HCT116 (cell line): ENCODE measurements at regions not wholly inside any gene's neighbourhood (a gene's known extent, or its start where the extent isn't known, plus 50 kb on each side); places are given as distances from the start of the nearest gene placed in this dataset.

Source experiments
- ATAC-seq: fragments of 200-7000 bp; cut with Tn5 transposase; 2 replicates; pipeline ENCODE4 v1.9.1; 2020; ENCODE audit warnings: mild to moderate bottlenecking, moderate library complexity
- BruUV-seq: library from RNA; stranded (reverse); fragments of 400-500 nt; replicated peaks from 2 replicates; lab custom pipeline; 2021; lab: Mats Ljungman, UMichigan
- CTCF ChIA-PET: fragments of 300-600 bp; sonication (Branson Sonifier 250); formaldehyde crosslinking; loops from one replicate; lab custom pipeline; 2021; ENCODE audit warnings: antibody characterized with exemption; lab: Charles Lee
- POLR2A ChIA-PET: fragments of 300-600, 350-600 bp; sonication (Branson Sonifier 250); formaldehyde crosslinking; loops from one replicate; lab custom pipeline; 2021; ENCODE audit warnings: antibody characterized with exemption; lab: Charles Lee
- RAD21 ChIA-PET, 2 experiments: fragments of 300-600 bp; sonication (Branson Sonifier 250); formaldehyde crosslinking; loops; one replicate each; lab custom pipeline; 2023; ENCODE audit warnings: low total read pairs in 2 of 2; ENCODE audit not compliant: uncharacterized antibody in 2 of 2, unreplicated experiment in 2 of 2, low non-redundant PET in 1 of 2; lab: Charles Lee
- DNase-seq: peaks from one replicate; pipeline ENCODE4 v3.0.0-alpha.2; 2010; ENCODE audit warnings: low read depth, low spot score
- H2AFZ ChIP-seq: fragments of 200-600 bp; shearing (Covaris generic), sonication (generic); 2 replicates; pipeline ENCODE4 v1.6.1; 2017; ENCODE audit warnings: low read depth, mixed run types, mixed read lengths, antibody characterized with exemption, low read length; ENCODE audit not compliant: poor library complexity, severe bottlenecking
- H3K27ac ChIP-seq: 2 replicates; pipeline ENCODE4 v1.5.1; 2012; ENCODE audit warnings: low read depth, low read length
- H3K27me3 ChIP-seq: fragments of 200-600 bp; sonication (generic); 2 replicates; pipeline ENCODE4 v1.6.1; 2016; ENCODE audit warnings: mixed run types, low read length, mixed read lengths; ENCODE audit not compliant: insufficient read depth
- H3K36me3 ChIP-seq, 2 experiments: fragments of 200-500 bp in 1 of 2; fragments of 200-600 bp in 1 of 2; sonication (Bioruptor generic) in 1 of 2; sonication (generic) in 1 of 2; 2 replicates each; pipeline versions ENCODE4 v1.5.1 to v1.6.1; 2014 to 2016; ENCODE audit warnings: low read length in 2 of 2, inconsistent platforms in 1 of 2, mixed read lengths in 1 of 2, mixed run types in 1 of 2; ENCODE audit not compliant: insufficient read depth in 2 of 2, control insufficient read depth in 1 of 2
- H3K4me1 ChIP-seq, 2 experiments: fragments of 200-600 bp in 1 of 2; sonication (generic) in 1 of 2; 2 replicates each; pipeline versions ENCODE4 v1.5.1 to v1.6.1; 2012 to 2017; ENCODE audit warnings: low read length in 2 of 2, inconsistent platforms in 1 of 2, mild to moderate bottlenecking in 1 of 2, mixed read lengths in 1 of 2, mixed run types in 1 of 2, moderate library complexity in 1 of 2; ENCODE audit not compliant: insufficient read depth in 2 of 2, control insufficient read depth in 1 of 2
- H3K4me2 ChIP-seq: fragments of 200-600 bp; sonication (generic); 2 replicates; pipeline ENCODE4 v1.6.1; 2017; ENCODE audit warnings: mixed run types, low read length, mixed read lengths
- H3K4me3 ChIP-seq, 2 experiments: fragments of 200-600 bp in 1 of 2; sonication (generic) in 1 of 2; replicated peaks in 1 of 2; 2 replicates each; pipeline ENCODE4 v1.5.1; 2011 to 2016; ENCODE audit warnings: low read length in 2 of 2, control low read depth in 1 of 2, low read depth in 1 of 2, mild to moderate bottlenecking in 1 of 2, mixed read lengths in 1 of 2, mixed run types in 1 of 2
- H3K79me2 ChIP-seq: fragments of 200-600 bp; sonication (generic); 2 replicates; pipeline ENCODE4 v1.6.1; 2017; ENCODE audit warnings: mild to moderate bottlenecking, mixed run types, low read length, moderate library complexity, mixed read lengths; ENCODE audit not compliant: insufficient read depth
- H3K9ac ChIP-seq: fragments of 200-600 bp; sonication (generic); 2 replicates; pipeline ENCODE4 v1.6.1; 2016; ENCODE audit warnings: low read length, mixed read lengths
- H3K9me2 ChIP-seq: fragments of 200-600 bp; sonication (generic), shearing (Covaris generic); 2 replicates; pipeline ENCODE4 v1.6.1; 2017; ENCODE audit warnings: mixed run types, mild to moderate bottlenecking, moderate library complexity; ENCODE audit not compliant: insufficient read depth
- H3K9me3 ChIP-seq, 2 experiments: fragments of 200-500 bp in 1 of 2; fragments of 200-600 bp in 1 of 2; sonication (Bioruptor generic) in 1 of 2; sonication (generic) in 1 of 2; 2 replicates each; pipeline ENCODE4 v1.6.1; 2014 to 2017; ENCODE audit warnings: low read length in 2 of 2, mixed read lengths in 2 of 2, inconsistent platforms in 1 of 2, low read depth in 1 of 2, mild to moderate bottlenecking in 1 of 2, mixed run types in 1 of 2, moderate library complexity in 1 of 2; ENCODE audit not compliant: control insufficient read depth in 1 of 2, insufficient read depth in 1 of 2
- H4K20me1 ChIP-seq: fragments of 200-600 bp; sonication (generic), shearing (Covaris generic); 2 replicates; pipeline ENCODE4 v1.6.1; 2017; ENCODE audit warnings: mixed run types, mild to moderate bottlenecking, moderate library complexity; ENCODE audit not compliant: insufficient read depth
- CBX3 ChIP-seq: IDR thresholded peaks from 2 replicates; pipeline ENCODE4 v1.6.1; 2012; ENCODE audit warnings: low read depth
- CEBPB ChIP-seq: IDR thresholded peaks from 2 replicates; pipeline ENCODE4 v1.6.1; 2012; ENCODE audit warnings: low read depth
- EGR1 ChIP-seq: IDR thresholded peaks from 2 replicates; pipeline ENCODE4 v1.6.1; 2012; ENCODE audit warnings: low read depth
- ELF1 ChIP-seq: IDR thresholded peaks from 2 replicates; pipeline ENCODE4 v1.6.1; 2012; ENCODE audit warnings: low read depth, borderline replicate concordance
- EZH2 ChIP-seq: fragments of 200-600 bp; sonication (generic); IDR thresholded peaks from 2 replicates; pipeline ENCODE4 v1.6.1; 2017; ENCODE audit warnings: antibody characterized with exemption, mixed run types
- FOSL1 ChIP-seq: IDR thresholded peaks from 2 replicates; pipeline ENCODE4 v1.6.1; 2012; ENCODE audit warnings: low read depth
- JUND ChIP-seq: IDR thresholded peaks from 2 replicates; pipeline ENCODE4 v1.6.1; 2012
- MAX ChIP-seq: IDR thresholded peaks from 2 replicates; pipeline ENCODE4 v1.6.1; 2012
- POLR2A ChIP-seq: IDR thresholded peaks from 2 replicates; pipeline ENCODE4 v1.7.0; 2011; ENCODE audit warnings: borderline replicate concordance; ENCODE audit not compliant: insufficient read depth, insufficient read length; ENCODE audit errors: extremely low read depth
- POLR2AphosphoS5 ChIP-seq: IDR thresholded peaks from 2 replicates; pipeline ENCODE4 v1.6.1; 2011; ENCODE audit warnings: mild to moderate bottlenecking, low read depth, low read length, moderate library complexity
- RAD21 ChIP-seq: IDR thresholded peaks from 2 replicates; pipeline ENCODE4 v1.6.1; 2012; ENCODE audit warnings: low read depth, mild to moderate bottlenecking
- SIN3A ChIP-seq: IDR thresholded peaks from 2 replicates; pipeline ENCODE4 v1.6.1; 2012; ENCODE audit warnings: low read depth
- SP1 ChIP-seq: IDR thresholded peaks from 2 replicates; pipeline ENCODE4 v1.6.1; 2012; ENCODE audit warnings: low read depth
- SRF ChIP-seq: IDR thresholded peaks from 2 replicates; pipeline ENCODE4 v1.6.1; 2012; ENCODE audit warnings: low read depth
- TCF7L2 ChIP-seq: IDR thresholded peaks from 2 replicates; pipeline ENCODE4 v1.7.0; 2011; ENCODE audit warnings: borderline replicate concordance, inconsistent platforms; ENCODE audit not compliant: insufficient read depth, insufficient read length; ENCODE audit errors: extremely low read depth
- YY1 ChIP-seq: IDR thresholded peaks from 2 replicates; pipeline ENCODE4 v1.6.1; 2011; ENCODE audit warnings: low read length, low read depth, moderate library complexity, mild to moderate bottlenecking; ENCODE audit not compliant: insufficient replicate concordance; ENCODE audit errors: extremely low read depth
- ZFX ChIP-seq: fragments of 450-650 bp; IDR thresholded peaks from 2 replicates; pipeline ENCODE4 v1.6.1; 2017
- ZNF274 ChIP-seq: fragments of 200-500 bp; sonication (Bioruptor generic); IDR thresholded peaks from 2 replicates; pipeline ENCODE4 v1.6.1; 2014; ENCODE audit warnings: mild to moderate bottlenecking, low read depth, low read length, inconsistent platforms
- intact Hi-C: fragments of 100-400 bp; cut with micrococcal nuclease; formaldehyde crosslinking; loops from 2 replicates; pipeline ENCODE4 v1.10.0; 2022
- TF ChIP-seq, protein P1 (sequence below): IDR thresholded peaks from 2 replicates; pipeline ENCODE4 v1.6.1; 2012
- TF ChIP-seq, protein P2 (sequence below), 3 experiments: fragments of 200-600 bp in 1 of 3; sonication (generic) in 1 of 3; IDR thresholded peaks in 2 of 3; conservative IDR thresholded peaks in 1 of 3; 2 replicates each; pipeline ENCODE4 v1.5.1; 2012 to 2017; ENCODE audit warnings: low read depth in 2 of 3, low read length in 2 of 3, antibody characterized with exemption in 1 of 3, borderline replicate concordance in 1 of 3, control low read depth in 1 of 3, mild to moderate bottlenecking in 1 of 3, mixed read lengths in 1 of 3, mixed run types in 1 of 3, moderate library complexity in 1 of 3; ENCODE audit not compliant: insufficient read depth in 1 of 3

GRCh38 chr2:177029075-177029474, 183.5 kb upstream of the HNRNPA3 start:
- no peak overlapping the region for H3K4me2 ChIP-seq
- ChIA-PET CTCF (no interaction called here), POLR2A (no interaction called here), RAD21 (no interaction called here)
- DNase-seq (no peak), ATAC-seq (0 out of 2 replicates have a peak, but pooled peaks have one; percentile 15)
- no TSS peak for BruUV-seq
- H3K27me3 ChIP-seq: peaks cover 46% of the 10 kb centered on the region
- no peak for TF ChIP-seq ZFX
- no peak for TF ChIP-seq ZNF274
- no peak for TF ChIP-seq CEBPB
- TF ChIP-seq SRF: no peak
- TF ChIP-seq POLR2AphosphoS5: no peak
- no peak for TF ChIP-seq SIN3A
- TF ChIP-seq EZH2: no peak
- TF ChIP-seq YY1: no peak
- TF ChIP-seq, protein P1, sequence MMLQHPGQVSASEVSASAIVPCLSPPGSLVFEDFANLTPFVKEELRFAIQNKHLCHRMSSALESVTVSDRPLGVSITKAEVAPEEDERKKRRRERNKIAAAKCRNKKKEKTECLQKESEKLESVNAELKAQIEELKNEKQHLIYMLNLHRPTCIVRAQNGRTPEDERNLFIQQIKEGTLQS: no peak
- TF ChIP-seq TCF7L2: no peak
- TF ChIP-seq ELF1: no peak
- no peak for TF ChIP-seq JUND
- TF ChIP-seq CBX3: no peak
- no peaks in the 10 kb centered on the region for H3K9me2 ChIP-seq
- no peak overlapping the region for H3K9ac ChIP-seq
- intact Hi-C loops: loop anchor here (5.0 kb wide), 1 partner anchor 118 kb away; no protein-coding TSS in a partner anchor
- H3K9me3 ChIP-seq: no peaks in the 10 kb centered on the region
- no peaks in the 10 kb centered on the region for H4K20me1 ChIP-seq
- H3K4me3 ChIP-seq: no peak overlapping the region
- H3K4me1 ChIP-seq: no peaks in the 10 kb centered on the region
- H3K36me3 ChIP-seq: no peaks in the 10 kb centered on the region
- no peaks in the 10 kb centered on the region for H3K79me2 ChIP-seq
- no peak overlapping the region for H3K27ac ChIP-seq
- no peak overlapping the region for H2AFZ ChIP-seq

DNA sequence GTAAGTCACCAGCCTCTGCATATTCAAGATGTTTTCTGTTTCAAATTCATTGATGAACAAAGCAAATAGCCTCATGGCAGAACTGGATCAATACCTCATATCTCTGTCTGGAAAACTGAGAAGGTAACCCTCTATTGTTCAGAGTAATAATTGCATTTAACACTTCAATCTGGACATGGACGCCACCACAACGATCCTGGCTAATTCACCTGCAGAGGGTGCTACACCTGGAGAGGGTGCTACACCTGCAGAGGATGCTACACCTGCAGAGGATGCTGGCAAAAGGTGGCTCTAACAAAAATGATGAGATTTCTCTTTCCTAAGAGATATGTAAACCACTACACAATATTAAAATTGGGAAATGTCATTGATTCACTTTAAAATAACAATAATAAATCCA, 183.1 kb upstream of the HNRNPA3 start:
- no peak overlapping the region for H3K9ac ChIP-seq
- CTCF ChIA-PET: no interaction called here
- H3K9me3 ChIP-seq: no peaks in the 10 kb centered on the region
- peaks cover 42% of the 10 kb centered on the region for H3K27me3 ChIP-seq
- DNase-seq: peak; percentile 32
- no peaks in the 10 kb centered on the region for H3K79me2 ChIP-seq
- no peaks in the 10 kb centered on the region for H3K4me1 ChIP-seq
- H3K4me2 ChIP-seq: no peak overlapping the region
- BruUV-seq: no TSS peak
- no peaks in the 10 kb centered on the region for H3K36me3 ChIP-seq
- POLR2A ChIA-PET: no interaction called here
- peak; percentile 99 for ATAC-seq
- no peaks in the 10 kb centered on the region for H3K9me2 ChIP-seq
- no peak overlapping the region for H3K27ac ChIP-seq
- RAD21 ChIA-PET: no interaction called here
- H3K4me3 ChIP-seq: no peak overlapping the region
- H4K20me1 ChIP-seq: no peaks in the 10 kb centered on the region
- H2AFZ ChIP-seq: no peak overlapping the region
- intact Hi-C loops: loop anchor here (5.0 kb wide), 1 partner anchor 118 kb away; no protein-coding TSS in a partner anchor
- no peak for TF ChIP-seq SP1
- no peak for TF ChIP-seq EZH2
- TF ChIP-seq, protein P1: no peak
- TF ChIP-seq FOSL1: no peak
- TF ChIP-seq, protein P2, sequence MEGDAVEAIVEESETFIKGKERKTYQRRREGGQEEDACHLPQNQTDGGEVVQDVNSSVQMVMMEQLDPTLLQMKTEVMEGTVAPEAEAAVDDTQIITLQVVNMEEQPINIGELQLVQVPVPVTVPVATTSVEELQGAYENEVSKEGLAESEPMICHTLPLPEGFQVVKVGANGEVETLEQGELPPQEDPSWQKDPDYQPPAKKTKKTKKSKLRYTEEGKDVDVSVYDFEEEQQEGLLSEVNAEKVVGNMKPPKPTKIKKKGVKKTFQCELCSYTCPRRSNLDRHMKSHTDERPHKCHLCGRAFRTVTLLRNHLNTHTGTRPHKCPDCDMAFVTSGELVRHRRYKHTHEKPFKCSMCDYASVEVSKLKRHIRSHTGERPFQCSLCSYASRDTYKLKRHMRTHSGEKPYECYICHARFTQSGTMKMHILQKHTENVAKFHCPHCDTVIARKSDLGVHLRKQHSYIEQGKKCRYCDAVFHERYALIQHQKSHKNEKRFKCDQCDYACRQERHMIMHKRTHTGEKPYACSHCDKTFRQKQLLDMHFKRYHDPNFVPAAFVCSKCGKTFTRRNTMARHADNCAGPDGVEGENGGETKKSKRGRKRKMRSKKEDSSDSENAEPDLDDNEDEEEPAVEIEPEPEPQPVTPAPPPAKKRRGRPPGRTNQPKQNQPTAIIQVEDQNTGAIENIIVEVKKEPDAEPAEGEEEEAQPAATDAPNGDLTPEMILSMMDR (IDR thresholded peaks at IDR 0.05 in 2 of 3, conservative IDR thresholded peaks at IDR 0.05 in 1 of 3; ENCODE audit: borderline replicate concordance in 1 of 3, insufficient read depth in 1 of 3, low read depth in 2 of 3, low read length in 2 of 3): peak; percentile 70 to 78 (median 75)
- no peak for TF ChIP-seq EGR1
- TF ChIP-seq CBX3: 0 out of 2 replicates have a peak, but pooled peaks have one; percentile 11
- peak; percentile 59 for TF ChIP-seq YY1
- TF ChIP-seq POLR2A: no peak
- TF ChIP-seq CEBPB: no peak
- no peak for TF ChIP-seq ZNF274
- no peak for TF ChIP-seq MAX
- TF ChIP-seq JUND: no peak
- no peak for TF ChIP-seq TCF7L2
- no peak for TF ChIP-seq POLR2AphosphoS5
- peak; percentile 48 for TF ChIP-seq RAD21
